NCI-H526 (cell line): ENCODE measurements at regions not wholly inside any gene's neighbourhood (a gene's known extent, or its start where the extent isn't known, plus 50 kb on each side); places are given as distances from the start of the nearest gene placed in this dataset.
"Not testable (repeated sequence)": the region's sequence is repeated elsewhere in the genome, so short reads cannot be mapped to it uniquely, and the experiment has no call there.

Experiments used
- DNase-seq, 2 experiments: peaks; one replicate each; lab custom pipeline; 2025; lab: John Stamatoyannopoulos, UW

GRCh38 chr6:148602136-148602535 lies 144.7 kb upstream of the UST start:
- no peak for DNase-seq

GRCh38 chr6:148608199-148608951 lies 138.5 kb upstream of the UST start:
- DNase-seq: peak in 1 of 2 experiments; percentile 13

- no peak for DNase-seq
Measured at GRCh38 chr6:148611213-148611612, 135.6 kb upstream of the UST start.

DNA sequence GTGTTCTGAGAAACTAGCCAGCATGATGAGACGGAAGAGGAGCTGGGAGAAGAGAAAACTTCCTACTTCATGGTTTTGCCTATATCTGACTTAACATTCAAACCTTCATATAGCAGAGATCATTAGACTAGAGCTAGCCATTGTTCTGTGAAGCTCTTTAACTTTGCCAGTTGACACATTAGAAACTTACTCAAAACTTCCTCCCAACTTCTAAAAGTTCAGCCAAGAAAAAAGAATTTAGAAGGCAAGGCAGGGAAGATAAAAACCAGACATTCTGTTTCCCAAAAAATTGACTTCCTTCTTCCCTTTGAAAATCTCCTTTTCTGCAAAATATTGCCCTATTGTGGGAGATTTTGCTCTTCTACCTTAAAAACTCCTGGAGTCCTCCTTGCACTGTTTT lies 134.8 kb upstream of the UST start:
- no peak for DNase-seq

GRCh38 chr6:148614602-148615001 lies 132.2 kb upstream of the UST start:
- no peak for DNase-seq

- DNase-seq: no peak
Measured at GRCh38 chr6:148616841-148617240, 130.0 kb upstream of the UST start.

GRCh38 chr6:148617530-148617929 lies 129.3 kb upstream of the UST start:
- no peak for DNase-seq

GRCh38 chr6:148619891-148620290 lies 126.9 kb upstream of the UST start:
- no peak for DNase-seq

- no peak for DNase-seq
Measured at GRCh38 chr6:148620579-148621298, 126.1 kb upstream of the UST start.

- DNase-seq: no peak
Measured at GRCh38 chr6:148625609-148626008, 121.2 kb upstream of the UST start.

- no peak for DNase-seq
Measured at GRCh38 chr6:148628251-148628650, 118.6 kb upstream of the UST start.

- DNase-seq: peak; percentile 9 to 27
Measured at GRCh38 chr6:148629181-148629580, 117.6 kb upstream of the UST start.

DNA sequence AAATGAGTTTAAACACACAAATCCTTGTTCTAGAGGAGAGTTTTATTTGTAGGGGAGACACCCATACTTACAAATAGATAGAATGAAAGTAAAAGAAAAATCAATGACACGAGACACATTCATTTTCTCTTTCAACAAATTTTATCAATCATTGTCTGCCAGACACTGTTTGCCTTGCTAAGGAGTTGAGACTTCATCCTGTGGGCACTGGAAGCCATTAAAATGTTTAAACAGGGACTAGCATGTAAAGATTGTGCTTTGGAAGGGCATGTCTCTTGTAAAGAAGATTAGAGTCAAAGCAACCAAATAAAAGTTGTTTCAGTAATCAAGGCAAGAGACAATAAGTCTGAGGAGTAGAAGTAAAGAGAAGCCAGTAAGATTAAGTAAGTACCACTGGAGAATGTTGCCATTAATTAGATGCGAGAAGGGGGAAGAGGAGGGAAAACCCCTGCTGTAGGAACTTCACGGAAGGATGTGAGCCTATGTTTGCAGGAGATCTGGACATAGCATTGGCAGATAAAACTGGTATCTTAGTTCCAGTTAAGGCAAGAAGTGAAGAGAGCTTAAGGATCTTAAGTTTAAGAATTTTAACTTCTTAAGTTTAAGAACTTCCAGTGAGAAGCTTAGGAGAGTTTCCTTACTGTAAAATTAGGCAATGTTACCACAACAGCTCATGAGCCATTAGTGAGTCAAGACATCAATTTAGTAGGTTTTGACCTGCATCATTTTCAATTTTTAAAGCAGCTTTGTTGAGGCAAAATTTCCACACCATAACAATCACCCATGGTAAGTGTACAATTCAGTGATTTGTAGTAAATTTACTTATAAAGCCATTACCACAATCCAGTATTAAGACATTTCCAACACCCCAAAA lies 117.0 kb upstream of the UST start:
- DNase-seq: no peak

DNA sequence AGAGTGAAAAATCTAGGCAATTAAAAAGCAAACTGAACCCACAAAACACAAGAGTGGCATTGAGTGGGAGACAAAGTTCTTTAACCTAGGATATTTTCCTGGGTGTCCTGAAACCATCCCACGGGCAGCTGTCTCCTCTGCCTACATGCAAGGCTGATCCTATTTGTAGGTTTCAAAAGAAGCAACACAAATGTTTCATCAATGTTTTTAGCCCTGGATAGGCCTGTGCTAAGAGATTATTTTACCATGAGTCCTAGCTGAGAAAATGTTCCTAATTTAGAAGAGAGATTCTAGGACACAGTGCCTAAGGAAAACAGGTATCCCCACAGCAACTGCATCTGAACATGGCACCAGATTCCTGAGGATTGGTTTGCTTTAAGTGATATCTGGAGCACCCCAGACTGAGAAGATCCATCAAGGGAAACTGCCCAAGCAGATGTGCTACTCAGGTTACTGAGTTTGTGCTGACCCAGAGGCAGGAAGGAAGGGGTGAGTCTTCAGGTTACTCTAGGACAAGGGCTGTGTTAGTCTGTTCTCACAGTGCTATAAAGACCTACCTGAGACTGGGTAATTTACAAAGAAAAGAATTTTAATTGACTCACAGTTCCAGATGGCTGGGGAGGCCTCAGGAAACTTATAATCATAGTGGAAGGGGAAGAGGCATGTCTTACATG lies 111.6 kb upstream of the UST start:
- no peak for DNase-seq

- DNase-seq: not testable (repeated sequence)
Measured at GRCh38 chr6:148641836-148642235, 105.0 kb upstream of the UST start.

GRCh38 chr6:148643208-148643607 lies 103.6 kb upstream of the UST start:
- not testable (repeated sequence) for DNase-seq

GRCh38 chr6:148645049-148645448 lies 101.8 kb upstream of the UST start:
- DNase-seq: not testable (repeated sequence)

DNA sequence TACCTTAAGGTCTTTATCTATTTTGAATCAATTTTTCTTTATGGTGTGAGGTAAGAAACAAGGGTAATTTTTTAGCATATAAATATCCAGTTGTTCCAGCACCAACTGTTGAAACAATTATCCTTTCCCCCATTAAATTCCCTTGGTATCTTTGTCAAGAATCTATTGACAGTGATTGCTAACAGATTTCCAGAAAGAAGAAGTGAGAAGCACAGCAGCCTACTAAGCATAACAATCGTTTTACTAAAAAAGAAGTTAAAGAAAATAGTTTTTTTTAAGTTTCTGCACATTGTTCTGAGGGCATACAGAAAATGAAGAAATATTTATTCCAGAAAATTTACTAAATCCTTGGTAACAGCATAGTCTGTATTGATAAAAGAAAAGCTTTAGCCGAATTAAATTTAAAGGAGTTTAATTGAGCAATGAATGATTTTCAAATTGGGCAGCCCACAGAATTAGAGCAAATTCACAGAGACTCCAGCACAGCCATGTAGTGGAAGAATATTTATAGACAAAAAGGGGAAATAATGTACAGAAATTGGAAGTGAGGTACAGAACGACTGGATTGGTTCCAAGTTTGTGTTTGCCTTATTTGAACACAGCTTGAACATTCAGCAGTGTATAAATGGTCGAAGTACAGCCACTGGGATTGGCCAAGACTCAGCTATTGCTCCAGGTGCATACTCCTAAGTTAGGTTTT lies 97.9 kb upstream of the UST start:
- DNase-seq: no peak

GRCh38 chr6:148649454-148649963 lies 97.3 kb upstream of the UST start:
- DNase-seq: no peak

DNA sequence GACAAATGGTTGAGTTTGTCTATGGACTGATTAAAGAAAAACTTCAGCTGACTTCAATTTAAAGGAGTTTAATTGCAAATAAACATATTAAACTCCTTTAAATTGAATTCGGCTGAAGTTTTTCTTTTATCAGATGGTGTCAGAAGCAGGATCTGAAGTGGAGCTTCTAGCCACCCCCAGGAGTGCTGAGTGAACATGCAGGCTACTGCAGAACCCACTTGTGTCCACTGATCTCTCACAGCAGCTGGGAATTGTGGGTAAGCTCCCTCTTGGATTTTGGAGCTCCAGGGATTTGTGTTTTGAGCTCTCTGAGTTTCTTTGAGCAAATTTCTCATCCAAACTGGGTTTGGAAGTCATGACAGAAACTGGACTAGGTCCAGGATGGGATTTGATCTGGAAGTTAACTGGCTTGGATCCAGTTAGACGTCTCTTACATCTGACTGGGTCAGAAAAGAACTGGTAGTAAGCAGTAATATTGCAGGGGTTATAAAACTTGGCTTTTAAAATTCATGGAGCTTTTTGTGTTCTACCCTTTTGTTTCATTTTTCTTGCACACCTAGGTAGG lies 95.8 kb upstream of the UST start:
- no peak for DNase-seq

DNA sequence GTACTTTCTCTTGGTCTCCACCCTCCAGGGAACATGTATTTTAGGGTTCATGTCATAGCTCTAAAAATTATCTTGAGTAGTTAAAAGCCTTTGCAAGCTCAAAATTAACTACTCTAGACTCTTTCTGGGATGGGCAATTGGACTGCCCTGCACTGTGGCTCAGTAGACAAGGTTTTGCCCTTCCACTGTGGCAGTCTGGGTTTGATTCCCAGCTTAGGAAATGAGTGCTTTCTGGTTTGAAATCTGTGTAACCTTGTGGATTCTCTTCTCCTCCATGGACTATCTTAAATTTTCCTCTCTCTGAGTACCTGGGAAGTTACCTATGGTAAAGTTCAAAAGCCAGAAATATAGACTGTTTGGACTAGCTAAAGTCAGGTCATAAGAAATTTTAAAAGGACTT lies 94.6 kb upstream of the UST start:
- DNase-seq: no peak
